NOMO-1 treated with DMSO at 0.1 percent for 48 hours (cell line): ENCODE measurements at regions not wholly inside any gene's neighbourhood (a gene's known extent, or its start where the extent isn't known, plus 50 kb on each side); places are given as distances from the start of the nearest gene placed in this dataset.

ENCODE experiments used
- DNase-seq: peaks from one replicate; lab custom pipeline; 2025; ENCODE audit not compliant: unreplicated experiment; lab: John Stamatoyannopoulos, UW

DNA sequence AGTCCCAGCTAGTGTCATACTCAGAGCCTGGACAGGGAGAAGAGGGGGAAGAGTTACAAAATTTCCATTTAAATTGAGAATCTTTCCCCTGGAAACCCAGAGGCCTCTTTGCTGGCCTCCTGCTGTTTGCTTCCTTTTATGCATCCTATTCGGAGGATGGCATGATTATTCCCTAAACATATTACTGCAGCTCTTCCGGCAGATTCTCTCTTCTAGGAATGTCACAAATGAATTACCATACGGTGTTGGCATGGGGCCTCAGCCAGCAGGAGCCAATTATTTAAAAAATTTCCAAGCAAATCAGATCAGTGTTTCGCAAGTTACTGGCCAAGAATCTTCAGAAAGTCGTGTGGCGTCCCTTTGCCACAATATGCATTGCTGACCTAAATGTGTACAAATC lies 326.7 kb upstream of the NCAM1 start:
- DNase-seq: no peak

DNA sequence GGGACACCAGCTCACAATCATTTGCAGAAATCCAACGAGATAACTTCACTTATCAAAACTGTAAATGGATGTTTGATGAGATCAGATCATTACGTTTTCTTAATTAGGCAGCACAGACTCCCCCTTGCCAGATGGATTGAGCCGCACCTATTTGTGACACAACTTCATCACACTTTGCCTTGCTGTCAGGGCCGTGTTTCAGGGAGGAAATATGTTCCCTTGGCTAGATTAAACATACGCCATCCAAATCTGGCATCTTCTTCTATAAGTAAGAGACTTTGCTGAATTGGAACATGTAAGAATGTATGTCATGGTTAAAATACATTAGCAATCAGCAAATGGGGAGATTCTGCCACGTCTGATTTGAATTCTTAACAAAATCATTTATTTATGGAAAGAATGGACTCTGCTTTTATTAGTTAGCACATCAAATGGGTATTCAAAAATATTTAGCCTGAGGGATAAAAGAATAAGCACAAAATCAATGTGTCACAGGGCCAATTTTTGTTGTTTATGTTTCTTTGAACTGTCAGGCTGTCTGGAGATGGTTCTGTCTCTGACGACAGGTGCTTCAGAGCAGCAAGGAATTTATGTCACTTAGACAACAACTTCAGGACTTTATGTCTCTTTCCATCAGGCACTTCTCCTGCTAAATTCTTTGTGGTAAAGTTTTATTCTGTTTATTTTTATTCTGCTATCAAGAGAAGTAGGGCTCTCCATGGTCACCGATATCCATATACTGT lies 326.1 kb upstream of the NCAM1 start:
- no peak for DNase-seq

DNA sequence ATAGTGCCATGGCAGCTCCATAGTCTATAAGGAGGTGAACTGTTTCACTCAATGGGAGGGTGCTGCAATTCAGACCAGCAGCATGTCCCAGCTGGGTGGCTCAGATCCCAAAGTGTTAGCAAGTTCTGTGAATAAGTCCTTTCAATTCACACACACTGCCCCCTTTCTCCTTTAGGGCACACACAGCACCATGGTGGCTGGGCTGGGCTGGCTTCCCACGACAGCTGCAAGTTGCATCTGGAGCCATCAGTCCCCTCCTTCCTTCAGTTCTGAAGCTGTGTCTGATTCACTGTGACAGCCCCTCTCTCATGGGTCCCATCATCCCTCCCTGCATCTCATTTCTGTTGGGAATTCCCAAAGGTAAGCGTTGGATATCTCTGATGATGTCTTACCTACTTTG lies 324.1 kb upstream of the NCAM1 start:
- no peak for DNase-seq

DNA sequence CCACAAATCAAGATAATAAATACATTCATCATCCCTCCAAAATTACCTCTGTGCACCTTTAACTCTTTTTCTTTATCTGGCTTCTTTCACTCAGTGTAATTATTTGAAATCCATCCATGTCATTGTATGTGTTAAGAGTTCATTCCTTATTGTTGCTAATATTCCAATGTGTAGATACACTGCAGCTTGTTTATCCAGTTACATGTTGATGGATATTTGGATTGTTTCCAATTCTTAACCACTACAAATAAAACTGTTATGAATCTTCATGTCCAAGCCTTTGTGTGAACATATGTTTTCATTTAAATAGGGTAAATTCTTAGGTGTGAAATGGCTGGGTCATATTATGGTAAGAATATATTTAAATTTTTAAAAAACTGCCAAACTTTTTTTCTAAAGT lies 323.3 kb upstream of the NCAM1 start:
- DNase-seq: no peak

DNA sequence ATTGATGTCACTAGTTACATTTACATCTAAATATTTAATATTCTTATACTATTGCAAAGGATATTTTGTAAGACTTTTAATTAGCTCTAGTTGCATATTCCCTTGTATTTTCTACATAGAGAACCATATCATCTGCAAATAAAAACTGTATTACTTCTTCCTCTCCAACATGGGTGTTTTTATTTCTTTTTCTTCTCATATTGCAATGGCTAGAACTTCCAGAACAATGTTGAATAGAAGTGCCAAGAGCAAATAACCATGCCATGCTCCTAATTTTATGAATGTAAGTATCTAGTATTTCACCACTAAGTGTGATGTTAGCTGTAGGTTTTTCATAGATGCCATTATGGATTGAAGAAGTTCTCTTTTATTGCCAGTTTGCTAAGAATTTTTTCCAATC lies 321.8 kb upstream of the NCAM1 start:
- no peak for DNase-seq

DNA sequence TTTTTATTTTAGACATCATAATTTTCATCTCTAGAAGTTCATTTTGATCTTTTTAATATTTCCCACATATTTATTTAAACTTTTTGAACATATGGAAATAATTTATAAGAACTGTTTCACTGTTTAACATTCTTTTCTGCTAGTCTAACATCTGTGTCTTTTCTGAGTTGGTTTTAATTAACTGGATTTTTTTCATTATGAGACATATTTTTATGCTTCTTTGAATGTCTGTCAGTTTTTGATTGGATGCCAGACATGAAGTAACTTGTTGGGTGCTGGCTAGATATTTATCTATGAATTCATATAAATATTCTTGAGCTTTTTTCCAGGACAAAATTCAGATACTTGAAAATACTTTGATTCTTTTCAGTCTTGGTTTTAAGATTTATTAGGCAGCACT lies 317.8 kb upstream of the NCAM1 start:
- DNase-seq: no peak

DNA sequence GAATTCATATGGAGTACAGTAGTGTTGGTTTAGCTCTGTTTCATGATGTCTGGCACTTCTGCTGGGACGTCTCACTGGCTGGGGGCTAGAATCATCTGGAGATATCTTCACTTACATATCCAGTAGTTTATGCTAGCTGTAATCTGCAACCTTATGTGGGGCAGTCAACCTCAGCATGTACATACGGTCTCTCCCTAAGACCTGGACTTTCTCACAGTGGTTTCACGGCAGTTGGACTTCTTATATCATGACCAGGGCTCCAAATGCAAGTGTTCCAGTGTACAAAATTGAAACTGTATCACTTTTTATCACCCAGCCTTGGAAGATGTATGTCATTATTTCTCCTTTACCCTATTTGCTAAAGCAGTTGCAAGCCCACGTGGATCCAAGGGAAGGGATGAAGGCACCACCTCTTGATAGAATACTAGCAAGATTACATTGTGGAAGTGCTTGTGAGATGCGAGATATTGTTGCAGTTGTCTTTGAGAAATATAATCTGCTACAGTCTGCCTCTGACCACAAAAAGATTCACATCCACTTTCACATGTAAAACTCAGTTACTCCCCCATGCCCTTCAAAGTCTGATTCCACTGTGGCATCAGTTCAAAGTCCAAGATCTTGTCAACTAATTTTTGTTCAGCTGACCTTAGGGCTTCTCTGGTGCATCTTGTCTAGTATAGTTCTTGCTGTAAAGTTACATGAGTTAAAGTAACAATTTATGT lies 316.6 kb upstream of the NCAM1 start:
- DNase-seq: peak; percentile 80

DNA sequence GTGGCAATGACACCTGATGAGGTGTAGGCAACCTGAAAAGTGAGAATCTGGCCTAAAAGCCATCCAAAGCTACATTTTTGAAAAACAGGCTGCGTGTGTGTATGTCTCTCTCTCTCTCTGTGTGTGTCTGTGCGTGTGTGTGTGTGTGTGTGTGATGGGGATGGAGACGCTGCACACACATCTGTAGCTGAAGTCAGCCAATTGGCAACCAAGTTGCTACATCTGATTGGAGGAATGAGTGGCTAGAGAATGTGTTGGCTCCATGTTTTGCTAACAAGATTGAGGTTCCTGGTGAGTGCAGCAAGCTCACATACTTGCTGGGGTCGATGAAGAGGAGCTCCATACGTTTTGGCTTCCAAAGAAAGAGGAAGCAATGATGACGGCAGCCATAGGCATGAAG lies 311.4 kb upstream of the NCAM1 start:
- DNase-seq: no peak

DNA sequence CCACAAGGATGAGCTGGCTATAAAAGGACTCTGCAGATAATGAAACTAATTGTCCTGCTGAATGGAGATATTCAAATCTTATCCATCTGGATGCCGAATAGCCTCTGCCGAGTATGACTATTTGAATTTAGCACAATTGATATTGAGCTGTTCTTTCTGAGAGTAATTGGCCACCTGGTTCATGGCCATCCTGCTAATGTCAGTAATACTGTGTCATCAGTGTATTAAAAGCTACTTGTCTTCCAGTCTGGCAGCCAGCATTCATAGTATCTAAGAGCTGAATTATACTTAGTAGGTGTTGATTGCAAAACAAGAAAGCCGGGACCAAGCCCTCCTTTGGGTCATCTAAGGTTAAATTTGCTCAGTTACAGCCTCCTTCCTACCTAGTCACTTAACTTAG lies 310.7 kb upstream of the NCAM1 start:
- no peak for DNase-seq

DNA sequence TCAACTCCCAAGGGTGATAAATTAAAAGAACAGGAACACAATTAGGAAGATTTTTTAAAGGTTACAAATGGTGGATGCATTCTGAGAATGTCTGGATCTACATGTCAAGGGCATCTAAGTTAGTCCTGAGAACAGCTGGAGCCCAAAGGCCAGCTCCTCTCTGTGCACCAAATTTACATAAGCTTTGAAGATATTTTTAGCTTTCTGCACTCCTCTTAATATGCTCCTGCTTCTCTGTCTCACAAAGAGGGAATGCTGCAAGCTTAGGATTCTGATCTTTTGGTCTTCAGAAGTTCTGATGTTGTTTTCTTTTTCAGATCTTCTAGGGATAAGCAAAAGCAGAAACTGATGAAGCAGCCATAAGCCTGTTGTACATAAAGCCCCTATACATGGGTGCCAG lies 309.8 kb upstream of the NCAM1 start:
- DNase-seq: no peak

DNA sequence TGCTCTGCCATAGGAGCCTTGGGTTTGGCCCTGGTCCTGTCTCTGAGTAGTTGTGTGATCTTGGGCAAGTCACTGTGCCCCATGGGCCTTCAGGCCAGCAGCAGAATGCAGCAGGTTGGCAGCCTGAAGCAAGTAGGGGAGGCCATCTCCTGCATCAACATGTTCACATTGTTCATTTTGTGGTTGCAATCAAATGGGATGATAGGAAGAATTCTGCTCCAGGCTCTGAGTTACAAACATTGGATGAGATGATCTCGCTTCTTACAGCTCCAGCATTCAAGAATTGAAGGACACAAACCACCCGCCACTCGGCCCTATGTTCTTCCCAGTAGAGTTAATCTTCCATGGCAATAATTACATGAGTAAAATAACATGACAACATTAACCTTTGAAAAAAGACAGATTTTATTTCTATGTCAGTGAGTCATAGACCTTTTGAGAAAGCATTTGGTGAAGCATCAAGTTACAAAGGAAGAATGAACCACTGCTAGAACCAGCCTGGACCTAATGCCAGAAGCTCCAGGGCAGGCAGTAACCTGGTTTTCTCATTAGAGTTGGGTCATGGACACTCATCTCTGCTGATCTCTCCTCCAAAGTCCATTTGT lies 308.3 kb upstream of the NCAM1 start:
- no peak for DNase-seq

DNA sequence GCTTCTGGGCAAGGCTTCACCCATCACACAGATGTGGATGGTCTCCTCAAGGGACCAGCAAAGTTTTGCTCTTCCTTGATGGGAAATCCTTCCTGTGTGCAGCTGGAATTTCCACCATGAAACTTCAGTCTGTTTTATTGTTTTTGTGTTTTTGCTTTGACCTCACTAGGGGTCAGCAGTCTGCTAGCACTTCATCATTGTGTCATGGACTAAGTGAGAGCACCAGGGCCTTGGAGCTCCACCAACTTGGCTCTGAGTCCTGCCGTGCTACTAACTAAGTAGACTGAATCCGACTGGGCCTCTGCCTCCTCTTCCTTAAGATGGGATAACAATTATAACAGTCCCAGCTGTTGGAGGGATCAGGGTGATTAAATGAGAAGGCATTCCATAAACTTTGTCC lies 305.8 kb upstream of the NCAM1 start:
- no peak for DNase-seq

DNA sequence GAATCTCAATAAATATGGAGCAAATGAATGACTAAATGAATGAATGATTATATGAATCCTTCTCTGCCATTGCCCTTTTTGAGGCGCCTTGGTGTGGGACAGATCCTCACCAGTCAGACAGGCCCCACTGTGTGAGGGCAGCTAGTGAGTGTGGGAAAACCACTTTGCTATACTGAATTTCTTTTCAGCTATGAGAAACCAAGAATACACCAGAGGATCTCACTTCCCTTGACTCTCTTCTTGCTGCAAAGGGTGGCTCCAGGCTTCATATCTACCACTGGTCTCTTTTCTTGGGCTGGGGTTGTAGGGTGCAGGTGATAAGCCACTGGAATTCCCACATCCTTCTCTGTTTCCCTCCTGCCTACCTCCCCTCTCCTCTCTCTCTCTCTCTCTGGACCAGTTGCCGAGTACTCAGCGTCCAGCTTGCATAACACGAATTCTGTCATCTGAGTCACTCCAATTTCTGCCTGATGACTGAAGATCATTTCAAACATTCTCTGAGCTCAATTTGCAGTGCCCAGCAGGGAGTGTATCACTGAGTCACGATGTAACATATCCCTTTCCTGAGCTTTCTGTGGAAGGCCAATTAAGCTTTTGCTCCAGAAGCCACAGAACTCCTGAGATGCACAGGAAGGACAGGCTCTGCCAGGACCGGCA lies 304.3 kb upstream of the NCAM1 start:
- DNase-seq: no peak

DNA sequence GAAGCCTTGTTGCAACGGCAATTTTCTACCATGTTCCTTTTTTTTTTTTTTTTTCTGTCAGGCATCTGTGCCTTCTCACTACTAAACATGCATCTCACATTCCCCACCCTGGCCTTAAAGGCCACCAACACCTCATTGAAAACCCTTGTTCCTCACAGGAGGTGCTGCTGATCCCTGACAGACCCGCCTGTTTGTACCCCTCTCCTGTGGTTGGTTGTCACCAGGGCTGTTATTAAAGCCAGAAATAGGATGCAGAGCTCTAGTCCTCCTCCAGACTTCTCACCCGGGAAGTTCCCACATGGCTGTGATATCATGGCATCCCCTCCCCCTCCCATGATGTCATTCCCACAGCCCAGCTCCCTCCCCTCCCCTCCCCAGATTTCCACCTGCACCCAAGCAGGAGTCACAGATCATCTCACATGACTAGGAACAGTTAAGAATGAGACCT lies 302.8 kb upstream of the NCAM1 start:
- DNase-seq: no peak

DNA sequence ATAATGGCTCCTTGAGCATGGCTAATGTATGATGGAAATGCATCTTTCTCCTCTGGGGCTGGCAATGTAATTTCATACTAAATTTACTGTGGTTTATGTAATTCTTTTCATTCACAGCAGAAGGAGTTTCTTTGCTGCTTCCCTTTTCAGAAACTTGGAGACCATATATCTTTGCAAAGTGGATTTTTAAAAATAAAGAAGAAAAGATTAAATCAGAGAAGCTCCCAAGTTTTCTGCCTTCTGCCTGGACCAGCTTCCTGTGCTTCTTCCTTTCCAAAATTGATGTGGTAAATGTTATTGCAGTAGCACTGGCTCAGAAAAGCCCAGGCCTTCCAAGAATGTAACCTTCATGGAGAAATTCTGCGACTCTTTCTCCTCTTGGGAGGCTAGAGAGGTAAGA lies 300.1 kb upstream of the NCAM1 start:
- DNase-seq: no peak

DNA sequence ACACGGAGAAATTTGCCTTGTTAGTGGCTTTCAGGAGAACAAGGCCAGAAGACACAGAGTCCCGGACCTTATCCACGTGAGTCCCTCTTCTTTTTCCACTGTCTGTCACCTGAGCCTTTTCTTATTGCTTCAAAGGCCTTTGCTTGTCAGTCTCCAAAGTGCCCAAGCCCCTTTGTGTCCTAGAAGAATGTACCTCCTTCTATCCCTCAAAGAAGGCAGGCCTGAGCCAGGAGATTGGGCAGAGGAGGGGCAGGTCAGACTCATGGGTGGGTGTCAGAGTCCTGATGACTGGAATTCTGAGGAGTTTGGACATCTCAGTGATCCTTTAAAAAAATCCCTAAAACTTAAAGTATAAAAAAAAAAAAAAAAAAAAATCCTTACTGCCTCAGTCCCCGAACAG lies 299.6 kb upstream of the NCAM1 start:
- DNase-seq: no peak

DNA sequence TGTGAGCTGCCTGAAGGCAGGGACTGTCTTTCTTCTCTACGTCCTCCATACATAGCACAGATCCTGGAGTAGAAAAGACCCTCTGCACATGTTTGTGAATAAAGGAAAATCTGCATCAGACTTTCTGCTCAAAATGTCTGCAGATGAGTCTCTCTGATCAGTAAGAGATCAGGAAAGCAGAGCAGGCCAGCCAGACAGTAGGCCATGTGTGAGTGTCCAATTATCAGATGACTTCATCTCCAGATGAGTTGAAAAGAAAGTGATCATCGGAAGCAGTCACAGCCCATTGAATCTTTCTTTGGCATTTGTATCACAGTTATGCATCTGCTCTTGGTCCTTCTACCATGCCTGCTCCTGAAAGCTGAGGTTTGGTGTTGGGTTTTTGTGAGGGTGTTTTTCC lies 298.7 kb upstream of the NCAM1 start:
- DNase-seq: no peak

DNA sequence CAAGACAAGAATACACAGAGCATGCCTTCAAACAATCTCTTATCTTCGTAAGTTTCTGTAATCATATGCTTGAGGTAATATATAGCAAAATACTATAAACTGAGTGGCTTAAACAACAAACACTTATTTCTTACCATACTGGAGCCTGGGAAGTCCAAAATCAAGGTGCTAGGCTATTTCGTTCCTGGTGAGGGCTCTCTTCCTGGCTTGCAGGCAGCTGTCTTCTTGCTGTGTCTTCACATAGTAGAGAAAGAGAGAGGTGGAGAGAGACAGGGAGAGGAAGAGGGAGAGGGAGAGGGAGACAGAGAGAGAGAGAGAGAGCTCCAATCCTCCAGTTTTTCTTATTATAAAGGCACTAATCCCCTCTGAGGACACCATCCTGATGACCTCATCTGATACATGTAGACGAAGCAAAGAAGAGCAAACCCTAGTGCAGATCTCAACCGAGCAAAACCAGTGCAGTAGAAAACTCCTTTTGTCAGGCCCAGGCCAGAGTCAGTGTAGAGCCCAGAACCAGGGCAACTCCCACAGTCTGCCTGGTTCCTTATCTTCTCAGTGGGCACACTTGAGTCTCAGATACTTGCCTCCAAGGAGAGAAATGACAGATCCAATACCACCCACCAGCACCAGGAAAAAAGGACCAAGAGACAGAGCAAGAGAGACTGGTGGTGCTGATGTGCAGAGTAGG lies 297.1 kb upstream of the NCAM1 start:
- DNase-seq: no peak

DNA sequence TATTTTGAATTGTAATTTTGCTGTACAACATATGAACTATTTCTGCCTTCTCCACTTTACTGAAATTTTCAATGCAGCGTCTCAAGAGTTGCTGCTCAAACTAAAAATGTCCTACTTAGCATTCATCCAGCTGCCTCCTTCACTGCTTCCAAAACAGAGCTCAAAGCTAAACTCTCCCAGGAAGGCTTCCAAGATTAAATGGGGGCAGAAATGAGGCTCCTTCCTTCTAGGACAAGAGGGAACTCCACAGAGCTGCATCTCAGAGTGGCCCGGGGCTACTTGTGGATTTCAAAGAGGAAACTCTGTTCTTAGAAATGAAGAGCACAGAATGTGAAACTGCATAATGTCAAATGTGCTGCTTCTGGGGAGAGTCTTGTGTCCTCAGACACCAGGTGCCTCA lies 295.9 kb upstream of the NCAM1 start:
- DNase-seq: no peak

DNA sequence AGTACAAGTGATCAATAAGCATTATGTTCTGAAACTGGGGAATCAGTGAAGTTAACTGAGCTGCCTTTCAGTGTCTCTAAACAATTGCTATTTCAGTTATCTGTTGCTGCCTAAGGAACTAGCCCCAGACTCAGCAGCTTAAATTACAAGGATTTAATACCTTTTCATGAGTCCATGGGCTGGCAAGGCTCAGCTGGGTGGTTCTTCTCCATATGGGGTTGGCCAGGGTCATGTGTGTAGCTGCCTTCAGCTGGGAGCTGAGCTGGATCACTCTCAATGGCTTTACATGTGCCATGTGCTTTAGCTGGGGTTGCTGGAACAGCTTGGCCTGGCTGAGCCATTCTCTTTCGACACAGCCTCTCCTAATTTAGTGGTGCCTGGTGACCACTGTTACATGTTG lies 295.0 kb upstream of the NCAM1 start:
- DNase-seq: no peak

DNA sequence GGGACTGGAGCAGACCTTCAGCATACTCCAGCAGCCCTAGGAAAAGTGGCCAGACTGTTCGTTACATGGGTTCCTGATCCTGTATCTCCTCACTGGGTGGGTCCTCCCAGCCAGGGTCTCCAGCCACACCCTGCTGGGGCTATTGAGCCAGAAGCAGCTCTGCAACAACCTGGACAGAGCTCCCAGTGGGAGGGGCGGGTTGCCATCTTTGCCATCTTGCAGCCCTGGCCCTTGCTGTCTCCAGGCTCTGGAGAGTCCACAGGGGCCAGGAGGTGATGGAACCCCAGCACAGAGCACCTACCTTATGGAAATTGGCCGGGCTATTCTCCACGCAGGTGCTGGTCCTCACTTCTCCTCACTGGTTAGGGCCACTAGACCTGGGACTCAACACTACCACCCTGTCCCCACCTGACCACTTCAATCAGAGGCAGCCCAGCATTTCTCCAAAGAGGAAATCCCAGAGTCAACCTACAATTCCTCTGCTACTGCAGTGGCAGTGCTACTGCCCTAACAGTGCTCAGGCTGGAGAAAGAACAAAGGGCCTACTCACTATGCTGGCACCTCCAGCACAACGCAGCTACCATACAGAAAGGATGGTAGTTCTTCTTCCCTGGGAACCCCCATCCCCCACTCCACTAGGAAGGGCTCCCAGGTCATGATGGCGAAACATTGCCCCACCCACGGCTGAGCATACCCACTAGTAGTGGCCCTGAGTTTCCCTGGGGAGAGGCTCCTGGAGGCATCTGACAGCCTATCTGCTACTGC lies 290.2 kb upstream of the NCAM1 start:
- no peak for DNase-seq
